ENCODE measurements at regions not wholly inside any gene's neighbourhood (a gene's known extent, or its start where the extent isn't known, plus 50 kb on each side); places are given as distances from the start of the nearest gene placed in this dataset.

GRCh38 chr6:14641423-14642135 is 524.0 kb downstream of the CD83 start:
- in situ Hi-C loops (cut with HindIII; ENCODE audit: low sequenced_read_pairs), result no loop called here
- no peak for DNase-seq (ENCODE audit: low spot score)

- in situ Hi-C loops (cut with HindIII; ENCODE audit: low sequenced_read_pairs), result no loop called here
- DNase-seq (ENCODE audit: low spot score), result no peak
Observed at GRCh38 chr6:14642136-14642505, 524.5 kb downstream of the CD83 start.

- DNase-seq (ENCODE audit: low spot score), result no peak
- in situ Hi-C loops (cut with HindIII; ENCODE audit: low sequenced_read_pairs), result no loop called here
Observed at GRCh38 chr6:14642842-14643241, 525.3 kb downstream of the CD83 start.

GRCh38 chr6:14644381-14644780 is 526.8 kb downstream of the CD83 start:
- in situ Hi-C loops (cut with HindIII; ENCODE audit: low sequenced_read_pairs), result no loop called here
- no peak for DNase-seq (ENCODE audit: low spot score)

- no peak for DNase-seq (ENCODE audit: low spot score)
- in situ Hi-C loops (cut with HindIII; ENCODE audit: low sequenced_read_pairs), result no loop called here
Observed at GRCh38 chr6:14645221-14645620, 527.6 kb downstream of the CD83 start.

GRCh38 chr6:14645841-14646240 is 528.3 kb downstream of the CD83 start:
- DNase-seq (ENCODE audit: low spot score), result no peak
- in situ Hi-C loops (cut with HindIII; ENCODE audit: low sequenced_read_pairs), result no loop called here

- in situ Hi-C loops (cut with HindIII; ENCODE audit: low sequenced_read_pairs), result no loop called here
- no peak for DNase-seq (ENCODE audit: low spot score)
Observed at GRCh38 chr6:14646371-14646770, 528.8 kb downstream of the CD83 start.

GRCh38 chr6:14647357-14647756 is 529.8 kb downstream of the CD83 start:
- in situ Hi-C loops (cut with HindIII; ENCODE audit: low sequenced_read_pairs), result no loop called here
- no peak for DNase-seq (ENCODE audit: low spot score)

- in situ Hi-C loops (cut with HindIII; ENCODE audit: low sequenced_read_pairs), result no loop called here
Observed at GRCh38 chr6:14652536-14652935, 535.0 kb downstream of the CD83 start.

GRCh38 chr6:14655201-14656061 is 537.9 kb downstream of the CD83 start:
- in situ Hi-C loops (cut with HindIII; ENCODE audit: low sequenced_read_pairs), result no loop called here

More at GRCh38 chr6:14652536-14652935, 535.0 kb downstream of the CD83 start:
- DNase-seq (ENCODE audit: low spot score), result no peak

GRCh38 chr6:14656078-14656521 is 538.5 kb downstream of the CD83 start:
- in situ Hi-C loops (cut with HindIII; ENCODE audit: low sequenced_read_pairs), result no loop called here
- no peak for DNase-seq (ENCODE audit: low spot score)

More at GRCh38 chr6:14655201-14656061, 537.9 kb downstream of the CD83 start:
- no peak for DNase-seq (ENCODE audit: low spot score)

GRCh38 chr6:14656649-14657048 is 539.1 kb downstream of the CD83 start:
- in situ Hi-C loops (cut with HindIII; ENCODE audit: low sequenced_read_pairs), result no loop called here
- no peak for DNase-seq (ENCODE audit: low spot score)

- peak; percentile 61 for DNase-seq (ENCODE audit: low spot score)
- in situ Hi-C loops (cut with HindIII; ENCODE audit: low sequenced_read_pairs), result no loop called here
Observed at GRCh38 chr6:14658030-14658429, 540.5 kb downstream of the CD83 start.

- DNase-seq (ENCODE audit: low spot score), result no peak
- in situ Hi-C loops (cut with HindIII; ENCODE audit: low sequenced_read_pairs), result no loop called here
Observed at GRCh38 chr6:14658886-14659561, 541.5 kb downstream of the CD83 start.

GRCh38 chr6:14659841-14660240 is 542.3 kb downstream of the CD83 start:
- DNase-seq (ENCODE audit: low spot score), result no peak
- in situ Hi-C loops (cut with HindIII; ENCODE audit: low sequenced_read_pairs), result no loop called here

GRCh38 chr6:14660806-14661579 is 543.4 kb downstream of the CD83 start:
- in situ Hi-C loops (cut with HindIII; ENCODE audit: low sequenced_read_pairs), result no loop called here
- DNase-seq (ENCODE audit: low spot score), result no peak

- DNase-seq (ENCODE audit: low spot score), result no peak
- in situ Hi-C loops (cut with HindIII; ENCODE audit: low sequenced_read_pairs), result no loop called here
Observed at GRCh38 chr6:14661691-14662090, 544.1 kb downstream of the CD83 start.

- DNase-seq (ENCODE audit: low spot score), result no peak
- in situ Hi-C loops (cut with HindIII; ENCODE audit: low sequenced_read_pairs), result no loop called here
Observed at GRCh38 chr6:14664112-14664601, 546.6 kb downstream of the CD83 start.
